HG03196 (cell line): ENCODE measurements at regions not wholly inside any gene's neighbourhood (a gene's known extent, or its start where the extent isn't known, plus 50 kb on each side); places are given as distances from the start of the nearest gene placed in this dataset.

ENCODE experiments used
- ATAC-seq: cut with Tn5 transposase; IDR thresholded peaks from one replicate; pipeline ENCODE4 v1.9.1; 2021; ENCODE audit not compliant: unreplicated experiment

- ATAC-seq: no peak
Measured at GRCh38 chr4:1512738-1513660, 106.8 kb upstream of the NKX1-1 start.

GRCh38 chr4:1512051-1512737 is 106.0 kb upstream of the NKX1-1 start:
- ATAC-seq: no peak

GRCh38 chr4:1511441-1512041 is 105.3 kb upstream of the NKX1-1 start:
- ATAC-seq: no peak

GRCh38 chr4:1510931-1511330 is 104.7 kb upstream of the NKX1-1 start:
- ATAC-seq: no peak

- no peak for ATAC-seq
Measured at GRCh38 chr4:1509366-1509765, 103.1 kb upstream of the NKX1-1 start.

- ATAC-seq: no peak
Measured at GRCh38 chr4:1508161-1509160, 102.2 kb upstream of the NKX1-1 start.

GRCh38 chr4:1506956-1507721 is 100.9 kb upstream of the NKX1-1 start:
- no peak for ATAC-seq

- ATAC-seq: no peak
Measured at GRCh38 chr4:1505511-1506460, 99.5 kb upstream of the NKX1-1 start.

- ATAC-seq: no peak
Measured at GRCh38 chr4:1504595-1505500, 98.6 kb upstream of the NKX1-1 start.

- no peak for ATAC-seq
Measured at GRCh38 chr4:1503583-1504471, 97.6 kb upstream of the NKX1-1 start.

GRCh38 chr4:1502976-1503375 is 96.7 kb upstream of the NKX1-1 start:
- no peak for ATAC-seq

GRCh38 chr4:1502501-1502886 is 96.3 kb upstream of the NKX1-1 start:
- ATAC-seq: no peak

- no peak for ATAC-seq
Measured at GRCh38 chr4:1501754-1502500, 95.7 kb upstream of the NKX1-1 start.

- no peak for ATAC-seq
Measured at GRCh38 chr4:1500966-1501753, 94.9 kb upstream of the NKX1-1 start.

- ATAC-seq: no peak
Measured at GRCh38 chr4:1500231-1500965, 94.2 kb upstream of the NKX1-1 start.
